ENCODE measurements at regions not wholly inside any gene's neighbourhood (a gene's known extent, or its start where the extent isn't known, plus 50 kb on each side); places are given as distances from the start of the nearest gene placed in this dataset.
A peak's percentile ranks its signal among the peaks of the same experiment; 100 is the strongest.

- no peak for DNase-seq (ENCODE audit: low read depth)
Measured at GRCh38 chr2:62447411-62447810, 58.6 kb downstream of the TMEM17 start.

- no peak for DNase-seq (ENCODE audit: low read depth)
Measured at GRCh38 chr2:62446491-62446890, 59.5 kb downstream of the TMEM17 start.

GRCh38 chr2:62443886-62444285 lies 62.1 kb downstream of the TMEM17 start:
- peak; percentile 4 for DNase-seq (ENCODE audit: low read depth)

GRCh38 chr2:62443471-62443870 lies 62.5 kb downstream of the TMEM17 start:
- no peak for DNase-seq (ENCODE audit: low read depth)

- no peak for DNase-seq (ENCODE audit: low read depth)
Measured at GRCh38 chr2:62441824-62442223, 64.2 kb downstream of the TMEM17 start.

- DNase-seq (ENCODE audit: low read depth): no peak
Measured at GRCh38 chr2:62441421-62441820, 64.6 kb downstream of the TMEM17 start.

- no peak for DNase-seq (ENCODE audit: low read depth)
Measured at GRCh38 chr2:62440281-62440946, 65.6 kb downstream of the TMEM17 start.

GRCh38 chr2:62439425-62439824 lies 66.6 kb downstream of the TMEM17 start:
- no peak for DNase-seq (ENCODE audit: low read depth)

GRCh38 chr2:62437785-62438184 lies 68.2 kb downstream of the TMEM17 start:
- no peak for DNase-seq (ENCODE audit: low read depth)

- DNase-seq (ENCODE audit: low read depth): no peak
Measured at GRCh38 chr2:62435720-62436119, 70.3 kb downstream of the TMEM17 start.

- no peak for DNase-seq (ENCODE audit: low read depth)
Measured at GRCh38 chr2:62432407-62432806, 73.6 kb downstream of the TMEM17 start.

- no peak for DNase-seq (ENCODE audit: low read depth)
Measured at GRCh38 chr2:62431512-62431911, 74.5 kb downstream of the TMEM17 start.

- DNase-seq (ENCODE audit: low read depth): no peak
Measured at GRCh38 chr2:62430146-62430545, 75.8 kb downstream of the TMEM17 start.

- no peak for DNase-seq (ENCODE audit: low read depth)
Measured at GRCh38 chr2:62427146-62427545, 78.8 kb downstream of the TMEM17 start.

- no peak for DNase-seq (ENCODE audit: low read depth)
Measured at GRCh38 chr2:62426154-62426912, 79.7 kb downstream of the TMEM17 start.

- DNase-seq (ENCODE audit: low read depth): no peak
Measured at GRCh38 chr2:62425684-62426083, 80.3 kb downstream of the TMEM17 start.

- no peak for DNase-seq (ENCODE audit: low read depth)
Measured at GRCh38 chr2:62424899-62425298, 81.1 kb downstream of the TMEM17 start.

- peak; percentile 7 for DNase-seq (ENCODE audit: low read depth)
Measured at GRCh38 chr2:62423883-62424458, 82.0 kb downstream of the TMEM17 start.

GRCh38 chr2:62423235-62423634 lies 82.8 kb downstream of the TMEM17 start:
- no peak for DNase-seq (ENCODE audit: low read depth)

- DNase-seq (ENCODE audit: low read depth): no peak
Measured at GRCh38 chr2:62415518-62415917, 90.5 kb downstream of the TMEM17 start.

GRCh38 chr2:62415019-62415431 lies 91.0 kb downstream of the TMEM17 start:
- DNase-seq (ENCODE audit: low read depth): peak; percentile 81

- no peak for DNase-seq (ENCODE audit: low read depth)
Measured at GRCh38 chr2:62413116-62413663, 92.8 kb downstream of the TMEM17 start.

- DNase-seq (ENCODE audit: low read depth): no peak
Measured at GRCh38 chr2:62412347-62412742, 93.7 kb downstream of the TMEM17 start.
